ENCODE measurements at regions not wholly inside any gene's neighbourhood (a gene's known extent, or its start where the extent isn't known, plus 50 kb on each side); places are given as distances from the start of the nearest gene placed in this dataset.

DNA sequence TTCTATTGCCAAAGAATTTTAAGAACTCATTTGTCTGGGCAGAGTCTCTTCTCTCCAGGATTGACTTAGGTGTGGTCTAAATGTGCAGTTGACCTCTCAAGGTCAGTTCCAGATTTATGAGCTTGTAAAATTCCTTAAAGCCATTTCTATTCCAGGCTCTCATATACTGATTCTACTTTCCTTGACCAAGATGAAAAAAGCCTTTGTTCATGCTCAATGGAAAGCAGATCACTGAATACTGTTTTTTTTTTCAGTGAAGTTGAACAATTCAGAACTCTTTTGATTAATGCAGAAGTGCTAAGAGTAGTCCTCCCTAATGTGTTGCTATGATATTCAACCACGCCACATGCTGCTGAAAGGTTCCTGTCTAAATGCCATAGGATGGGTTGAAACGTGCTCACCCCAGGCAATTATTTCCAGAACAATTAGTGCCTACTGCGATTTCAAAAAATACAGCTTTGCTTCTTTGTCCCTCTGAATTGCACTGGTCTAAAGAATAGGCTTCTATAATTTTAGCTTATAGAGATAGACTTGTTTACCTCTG is 312.4 kb upstream of the PABPC5 start:
- no peaks in the 10 kb centered on the region for H3K27me3 ChIP-seq
- TF ChIP-seq EP300 (IDR thresholded peaks at IDR 0.05) (no peak), POLR2A (IDR thresholded peaks at IDR 0.05) (no peak), POLR2AphosphoS5 (IDR thresholded peaks at IDR 0.05) (no peak)
- TF ChIP-seq, protein P1, sequence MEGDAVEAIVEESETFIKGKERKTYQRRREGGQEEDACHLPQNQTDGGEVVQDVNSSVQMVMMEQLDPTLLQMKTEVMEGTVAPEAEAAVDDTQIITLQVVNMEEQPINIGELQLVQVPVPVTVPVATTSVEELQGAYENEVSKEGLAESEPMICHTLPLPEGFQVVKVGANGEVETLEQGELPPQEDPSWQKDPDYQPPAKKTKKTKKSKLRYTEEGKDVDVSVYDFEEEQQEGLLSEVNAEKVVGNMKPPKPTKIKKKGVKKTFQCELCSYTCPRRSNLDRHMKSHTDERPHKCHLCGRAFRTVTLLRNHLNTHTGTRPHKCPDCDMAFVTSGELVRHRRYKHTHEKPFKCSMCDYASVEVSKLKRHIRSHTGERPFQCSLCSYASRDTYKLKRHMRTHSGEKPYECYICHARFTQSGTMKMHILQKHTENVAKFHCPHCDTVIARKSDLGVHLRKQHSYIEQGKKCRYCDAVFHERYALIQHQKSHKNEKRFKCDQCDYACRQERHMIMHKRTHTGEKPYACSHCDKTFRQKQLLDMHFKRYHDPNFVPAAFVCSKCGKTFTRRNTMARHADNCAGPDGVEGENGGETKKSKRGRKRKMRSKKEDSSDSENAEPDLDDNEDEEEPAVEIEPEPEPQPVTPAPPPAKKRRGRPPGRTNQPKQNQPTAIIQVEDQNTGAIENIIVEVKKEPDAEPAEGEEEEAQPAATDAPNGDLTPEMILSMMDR (IDR thresholded peaks at IDR 0.05) = no peak
- H3K4me1 ChIP-seq = no peaks in the 10 kb centered on the region
- ATAC-seq (ENCODE audit: low FRiP score in 2 of 2) (no peak), DNase-seq (no peak)
- H3K36me3 ChIP-seq = no peaks in the 10 kb centered on the region
- no peak overlapping the region for H3K4me3 ChIP-seq
- H3K27ac ChIP-seq = no peak overlapping the region
- no peaks in the 10 kb centered on the region for H3K9me3 ChIP-seq
- 73 to 87% methylated on average over 3 of the region's 3 CpGs for WGBS, 2 donors

DNA sequence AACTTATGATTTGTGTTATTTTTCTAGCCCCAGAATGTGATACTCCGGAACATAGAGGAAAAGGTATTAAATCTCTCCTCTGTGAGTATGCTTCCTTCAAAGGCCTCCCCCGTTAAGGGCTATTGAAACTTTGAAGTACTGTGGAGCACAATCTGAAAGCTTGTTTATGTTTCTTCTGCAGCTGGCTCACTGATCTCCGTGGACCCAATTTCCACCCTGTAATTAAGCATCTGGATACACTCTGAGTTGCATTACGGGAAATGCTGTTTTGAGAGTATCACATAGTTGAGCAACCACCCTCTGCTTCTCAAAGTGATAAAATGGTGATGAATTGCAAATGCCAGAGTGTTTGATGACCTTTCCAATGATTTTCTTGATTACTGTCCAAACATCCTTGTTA is 296.8 kb upstream of the PABPC5 start:
- Histone ChIP-seq H3K4me3 (no peak overlapping the region), H3K36me3 (no peaks in the 10 kb centered on the region), H3K9me3 (no peaks in the 10 kb centered on the region), H3K4me1 (no peaks in the 10 kb centered on the region), H3K27me3 (no peaks in the 10 kb centered on the region), H3K27ac (no peak overlapping the region)
- DNase-seq (no peak), ATAC-seq (ENCODE audit: low FRiP score in 2 of 2) (no peak)
- TF ChIP-seq EP300 (IDR thresholded peaks at IDR 0.05) (no peak), POLR2AphosphoS5 (IDR thresholded peaks at IDR 0.05) (no peak), POLR2A (IDR thresholded peaks at IDR 0.05) (no peak)
- 30 to 38% methylated on average over 4 of the region's 4 CpGs for WGBS, 2 donors
